NCI-H748 treated with DMSO at 0.1 percent for 48 hours (cell line): ENCODE measurements at regions not wholly inside any gene's neighbourhood (a gene's known extent, or its start where the extent isn't known, plus 50 kb on each side); places are given as distances from the start of the nearest gene placed in this dataset.
A peak's percentile ranks its signal among the peaks of the same experiment; 100 is the strongest.
"Not testable (repeated sequence)": the region's sequence is repeated elsewhere in the genome, so short reads cannot be mapped to it uniquely, and the experiment has no call there.

Experiments used
- DNase-seq: peaks from one replicate; lab custom pipeline; 2025; lab: John Stamatoyannopoulos, UW

- no peak for DNase-seq
These were observed 511.0 kb downstream of the CSNK1G3 start for GRCh38 chr5:124022966-124023365.

GRCh38 chr5:124021776-124022175 is 509.8 kb downstream of the CSNK1G3 start:
- DNase-seq, result no peak

GRCh38 chr5:124021066-124021641 is 509.2 kb downstream of the CSNK1G3 start:
- DNase-seq, result no peak

- not testable (repeated sequence) for DNase-seq
These were observed 505.3 kb downstream of the CSNK1G3 start for GRCh38 chr5:124017321-124017720.

GRCh38 chr5:124007675-124008398 is 495.9 kb downstream of the CSNK1G3 start:
- DNase-seq, result peak; percentile 33

- DNase-seq, result no peak
These were observed 489.1 kb downstream of the CSNK1G3 start for GRCh38 chr5:124001036-124001615.

GRCh38 chr5:124000538-124000937 is 488.6 kb downstream of the CSNK1G3 start:
- DNase-seq, result no peak

- DNase-seq, result no peak
These were observed 485.7 kb downstream of the CSNK1G3 start for GRCh38 chr5:123997462-123998215.

GRCh38 chr5:123997064-123997461 is 485.1 kb downstream of the CSNK1G3 start:
- DNase-seq, result peak; percentile 53

GRCh38 chr5:123992641-123993040 is 480.7 kb downstream of the CSNK1G3 start:
- DNase-seq, result no peak

- no peak for DNase-seq
These were observed 476.0 kb downstream of the CSNK1G3 start for GRCh38 chr5:123987956-123988355.

- DNase-seq, result no peak
These were observed 464.5 kb downstream of the CSNK1G3 start for GRCh38 chr5:123976379-123977033.

GRCh38 chr5:123975521-123975920 is 463.5 kb downstream of the CSNK1G3 start:
- DNase-seq, result not testable (repeated sequence)

GRCh38 chr5:123966781-123967180 is 454.8 kb downstream of the CSNK1G3 start:
- no peak for DNase-seq

- DNase-seq, result no peak
These were observed 453.6 kb downstream of the CSNK1G3 start for GRCh38 chr5:123965626-123966025.

- DNase-seq, result no peak
These were observed 452.9 kb downstream of the CSNK1G3 start for GRCh38 chr5:123964884-123965283.

- no peak for DNase-seq
These were observed 448.5 kb downstream of the CSNK1G3 start for GRCh38 chr5:123960526-123960925.

GRCh38 chr5:123951582-123951977 is 439.6 kb downstream of the CSNK1G3 start:
- DNase-seq, result no peak

- no peak for DNase-seq
These were observed 439.0 kb downstream of the CSNK1G3 start for GRCh38 chr5:123950701-123951581.

GRCh38 chr5:123949807-123950340 is 437.9 kb downstream of the CSNK1G3 start:
- no peak for DNase-seq
